Activated CD8-positive, alpha-beta memory T cell treated with anti-CD3 and anti-CD28 coated beads, Interleukin-2, amount 10 ng/mL, durations not matched to agents 7 days and 5 days (primary cell): ENCODE measurements at regions not wholly inside any gene's neighbourhood (a gene's known extent, or its start where the extent isn't known, plus 50 kb on each side); places are given as distances from the start of the nearest gene placed in this dataset.
A peak's percentile ranks its signal among the peaks of the same experiment; 100 is the strongest.

ENCODE experiments used
- ATAC-seq: fragments of 150-1000 bp; cut with Tn5 transposase; one replicate; pipeline ENCODE4 v1.10.0; 2021; ENCODE audit warnings: moderate library complexity
- CTCF ChIA-PET: fragments of 350-600 bp; sonication (Branson Sonifier 250); formaldehyde crosslinking; loops from one replicate; lab custom pipeline; 2021; ENCODE audit warnings: antibody characterized with exemption; lab: Charles Lee
- DNase-seq: peaks from one replicate; pipeline ENCODE4 v3.0.0-alpha.2; 2020
- H3K27ac Mint-ChIP-seq: one replicate; pipeline ENCODE4 v1.8.0; 2021; ENCODE audit warnings: mild to moderate bottlenecking, mixed read lengths
- H3K27me3 Mint-ChIP-seq: one replicate; pipeline ENCODE4 v1.8.0; 2021; ENCODE audit warnings: mixed read lengths
- H3K36me3 Mint-ChIP-seq: one replicate; pipeline ENCODE4 v1.8.0; 2021; ENCODE audit warnings: mild to moderate bottlenecking, mixed read lengths
- H3K4me1 Mint-ChIP-seq: one replicate; pipeline ENCODE4 v1.8.0; 2021; ENCODE audit warnings: mixed read lengths
- H3K4me3 Mint-ChIP-seq: one replicate; pipeline ENCODE4 v1.8.0; 2021; ENCODE audit warnings: mild to moderate bottlenecking, moderate library complexity, mixed read lengths
- H3K9me3 Mint-ChIP-seq: one replicate; pipeline ENCODE4 v1.8.0; 2022; ENCODE audit warnings: low read depth, mixed read lengths

DNA sequence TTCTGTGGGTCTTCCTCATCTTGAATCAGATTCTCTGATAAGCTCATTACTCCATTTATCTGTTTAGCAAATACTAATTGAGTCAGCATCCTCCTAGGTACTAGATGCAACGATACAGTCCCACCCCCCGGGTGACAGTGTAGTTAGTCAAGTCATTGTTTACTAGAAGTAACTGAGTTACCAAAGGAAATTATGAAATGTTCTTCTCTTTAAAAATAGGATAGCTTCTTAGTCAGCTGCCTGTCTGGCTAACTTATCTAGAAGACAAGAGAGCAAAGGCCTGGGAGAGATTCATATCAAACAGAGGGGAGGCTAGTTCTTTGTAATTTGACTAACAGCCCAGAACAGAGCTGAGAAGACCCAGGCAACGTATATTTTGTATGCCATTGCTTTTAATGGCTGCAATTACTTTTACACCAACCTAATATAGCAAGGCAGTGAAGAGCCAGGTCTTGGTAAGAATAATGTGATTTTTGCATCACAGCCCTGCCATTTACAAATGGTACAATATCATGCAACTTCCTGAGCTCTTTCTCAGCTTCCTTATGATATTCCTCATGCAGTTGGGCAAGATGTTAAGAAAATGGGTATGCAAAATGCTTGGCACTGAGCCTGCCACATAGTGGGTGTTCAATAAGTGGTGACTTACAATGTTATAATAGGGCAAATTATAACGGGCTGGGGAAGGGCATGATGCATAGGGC lies 149.9 kb downstream of the CHIC2 start:
- H3K4me3 Mint-ChIP-seq = no peak overlapping the region
- no peak for DNase-seq
- no peaks in the 10 kb centered on the region for H3K36me3 Mint-ChIP-seq

DNA sequence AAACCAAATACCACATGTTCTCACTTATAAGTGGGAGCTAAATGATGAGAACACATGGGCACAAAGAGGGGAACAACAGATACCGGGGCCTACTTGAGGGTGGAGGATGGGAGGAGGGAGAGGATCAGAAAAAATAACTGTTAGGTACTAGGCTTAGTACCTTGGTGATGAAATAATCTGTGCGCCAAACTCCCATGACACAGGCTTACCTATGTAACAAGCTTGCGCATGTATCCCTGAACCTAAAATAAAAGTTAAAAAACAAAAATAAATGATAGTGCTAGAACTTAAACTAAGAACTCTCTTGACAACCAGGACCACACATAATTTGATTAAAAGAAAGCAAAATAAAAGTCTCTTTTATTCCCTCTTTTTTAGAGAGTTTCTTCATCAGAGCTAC lies 150.6 kb downstream of the CHIC2 start:
- CTCF ChIA-PET = interaction anchor here (0.7 to 1.5 kb wide), 3 partner anchors 16 to 865 kb away, joined by 3 to 5 read pairs (median 4); no protein-coding TSS in a partner anchor

More for the DNA sequence above, 149.9 kb downstream of the CHIC2 start:
- Mint-ChIP-seq H3K27me3 (peaks cover 21% of the 10 kb centered on the region), H3K4me1 (no peaks in the 10 kb centered on the region), H3K9me3 (no peaks in the 10 kb centered on the region), H3K27ac (no peak overlapping the region)
- ATAC-seq = no peak
- CTCF ChIA-PET = interaction anchor here (0.7 to 1.5 kb wide), 3 partner anchors 15 to 865 kb away, joined by 3 to 5 read pairs (median 4); no protein-coding TSS in a partner anchor

GRCh38 chr4:53912766-53913497 lies 151.5 kb downstream of the CHIC2 start:
- H3K9me3 Mint-ChIP-seq = no peaks in the 10 kb centered on the region
- DNase-seq (no peak), ATAC-seq (no peak)
- no peak overlapping the region for H3K27ac Mint-ChIP-seq
- H3K4me1 Mint-ChIP-seq = peaks cover 7% of the 10 kb centered on the region
- no peaks in the 10 kb centered on the region for H3K36me3 Mint-ChIP-seq
- CTCF ChIA-PET = interaction anchor here (0.5 to 2.3 kb wide), 5 partner anchors 17 to 462 kb away, joined by 3 to 13 read pairs (median 5); no protein-coding TSS in a partner anchor
- peaks cover 27% of the 10 kb centered on the region for H3K27me3 Mint-ChIP-seq
- H3K4me3 Mint-ChIP-seq = no peak overlapping the region

More for the DNA sequence above, 150.6 kb downstream of the CHIC2 start:
- ATAC-seq = no peak
- Mint-ChIP-seq H3K4me3 (no peak overlapping the region), H3K36me3 (no peaks in the 10 kb centered on the region), H3K27me3 (peaks cover 19% of the 10 kb centered on the region), H3K27ac (no peak overlapping the region), H3K4me1 (peaks cover 1% of the 10 kb centered on the region), H3K9me3 (no peaks in the 10 kb centered on the region)
- DNase-seq = no peak

GRCh38 chr4:53908661-53909078 lies 155.7 kb downstream of the CHIC2 start:
- ATAC-seq (peak; percentile 55), DNase-seq (no peak)
- CTCF ChIA-PET = interaction anchor here (0.9 to 6.7 kb wide), 8 partner anchors 17 to 325 kb away, joined by 4 to 74 read pairs (median 6); no protein-coding TSS in a partner anchor
- Mint-ChIP-seq H3K4me1 (peaks cover 11% of the 10 kb centered on the region), H3K36me3 (no peaks in the 10 kb centered on the region), H3K27ac (no peak overlapping the region), H3K27me3 (peaks cover 61% of the 10 kb centered on the region), H3K4me3 (no peak overlapping the region), H3K9me3 (no peaks in the 10 kb centered on the region)

GRCh38 chr4:53907772-53908171 lies 156.6 kb downstream of the CHIC2 start:
- no peak overlapping the region for H3K4me3 Mint-ChIP-seq
- H3K4me1 Mint-ChIP-seq = peaks cover 11% of the 10 kb centered on the region
- CTCF ChIA-PET = interaction anchor here (0.9 to 6.7 kb wide), 7 partner anchors 18 to 326 kb away, joined by 3 to 74 read pairs (median 6); no protein-coding TSS in a partner anchor
- no peak for DNase-seq
- ATAC-seq = no peak
- H3K36me3 Mint-ChIP-seq = no peaks in the 10 kb centered on the region
- H3K9me3 Mint-ChIP-seq = no peaks in the 10 kb centered on the region
- H3K27ac Mint-ChIP-seq = no peak overlapping the region
- peaks cover 61% of the 10 kb centered on the region for H3K27me3 Mint-ChIP-seq

DNA sequence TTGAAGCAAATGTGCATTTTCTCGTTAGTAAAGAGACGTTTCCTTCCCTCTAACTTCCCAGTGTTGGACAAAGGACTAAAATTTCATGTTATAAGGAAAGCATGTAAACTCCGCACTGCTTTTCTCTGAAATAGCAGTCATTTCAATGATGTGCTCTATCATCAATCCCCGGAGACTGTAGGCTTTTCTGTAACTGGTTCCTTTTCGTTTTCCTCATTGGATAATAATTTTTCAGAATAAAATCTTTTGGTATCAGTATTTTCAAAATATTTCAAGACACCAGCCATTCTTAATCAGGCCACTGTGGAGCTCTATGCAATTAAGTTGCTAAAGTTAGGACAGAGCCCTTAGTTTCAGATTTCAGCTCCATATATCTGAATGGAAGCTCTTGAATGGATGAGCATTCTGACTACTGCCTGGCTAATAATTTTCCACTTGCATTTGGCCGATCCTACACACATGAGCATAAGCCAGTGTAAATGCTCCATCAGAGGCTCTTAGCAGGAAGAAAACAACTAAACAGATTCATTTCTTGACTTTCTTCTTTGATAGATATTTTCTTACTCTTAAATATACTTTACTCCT lies 157.7 kb downstream of the CHIC2 start:
- no peak overlapping the region for H3K4me3 Mint-ChIP-seq
- H3K36me3 Mint-ChIP-seq = no peaks in the 10 kb centered on the region

DNA sequence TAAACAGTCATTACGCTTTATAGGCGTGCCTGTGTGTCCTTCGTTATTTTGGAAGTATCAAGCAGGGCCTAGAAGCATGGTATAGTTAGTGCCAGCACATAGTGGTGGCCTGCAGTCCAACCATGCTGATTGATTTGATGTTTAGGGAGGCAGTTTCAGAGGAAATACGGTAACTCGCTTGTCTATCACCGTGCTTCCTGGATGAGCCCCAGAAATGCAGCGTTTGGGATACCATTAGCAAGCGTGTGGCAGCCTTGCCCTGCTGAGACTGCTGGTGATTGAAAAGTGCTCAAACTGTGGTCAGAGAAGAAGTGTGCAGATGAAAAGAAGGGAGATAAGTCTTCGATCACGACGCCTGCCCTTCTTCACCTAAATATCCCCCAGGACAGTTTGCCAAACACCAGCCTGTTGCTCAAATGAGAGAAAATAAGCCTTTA lies 158.4 kb downstream of the CHIC2 start:
- Mint-ChIP-seq H3K27me3 (peaks cover 58% of the 10 kb centered on the region), H3K9me3 (no peaks in the 10 kb centered on the region), H3K36me3 (no peaks in the 10 kb centered on the region), H3K27ac (no peak overlapping the region), H3K4me1 (peaks cover 11% of the 10 kb centered on the region), H3K4me3 (peak overlapping the region; percentile 67)
- DNase-seq = no peak
- CTCF ChIA-PET = interaction anchor here (1.6 to 6.7 kb wide), 2 partner anchors 322 to 328 kb away, joined by 4 to 74 read pairs; no protein-coding TSS in a partner anchor
- peak; percentile 49 for ATAC-seq

More for the DNA sequence above, 157.7 kb downstream of the CHIC2 start:
- Mint-ChIP-seq H3K9me3 (no peaks in the 10 kb centered on the region), H3K4me1 (peaks cover 11% of the 10 kb centered on the region), H3K27ac (no peak overlapping the region), H3K27me3 (peaks cover 59% of the 10 kb centered on the region)
- CTCF ChIA-PET = interaction anchor here (6.7 kb wide), 1 partner anchor 327 kb away, joined by 74 read pairs; no protein-coding TSS in a partner anchor
- DNase-seq (no peak), ATAC-seq (no peak)

GRCh38 chr4:53905276-53905940 lies 159.0 kb downstream of the CHIC2 start:
- H3K4me1 Mint-ChIP-seq = peaks cover 11% of the 10 kb centered on the region
- no peaks in the 10 kb centered on the region for H3K9me3 Mint-ChIP-seq
- no peak overlapping the region for H3K27ac Mint-ChIP-seq
- DNase-seq (no peak), ATAC-seq (no peak)
- CTCF ChIA-PET = interaction anchor here (1.2 to 6.7 kb wide), 3 partner anchors 321 to 328 kb away, joined by 3 to 74 read pairs (median 4); no protein-coding TSS in a partner anchor
- H3K36me3 Mint-ChIP-seq = no peaks in the 10 kb centered on the region
- H3K4me3 Mint-ChIP-seq = no peak overlapping the region
- H3K27me3 Mint-ChIP-seq = peaks cover 55% of the 10 kb centered on the region

- no peak for DNase-seq
- ATAC-seq = no peak
- CTCF ChIA-PET = interaction anchor here (0.8 kb wide), 1 partner anchor 331 kb away, joined by 3 read pairs; no protein-coding TSS in a partner anchor
- H3K36me3 Mint-ChIP-seq = no peaks in the 10 kb centered on the region
- peaks cover 3% of the 10 kb centered on the region for H3K4me1 Mint-ChIP-seq
- no peak overlapping the region for H3K27ac Mint-ChIP-seq
- peaks cover 44% of the 10 kb centered on the region for H3K27me3 Mint-ChIP-seq
- H3K4me3 Mint-ChIP-seq = no peak overlapping the region
- H3K9me3 Mint-ChIP-seq = no peaks in the 10 kb centered on the region
Measured at GRCh38 chr4:53902786-53903185, 161.6 kb downstream of the CHIC2 start.

DNA sequence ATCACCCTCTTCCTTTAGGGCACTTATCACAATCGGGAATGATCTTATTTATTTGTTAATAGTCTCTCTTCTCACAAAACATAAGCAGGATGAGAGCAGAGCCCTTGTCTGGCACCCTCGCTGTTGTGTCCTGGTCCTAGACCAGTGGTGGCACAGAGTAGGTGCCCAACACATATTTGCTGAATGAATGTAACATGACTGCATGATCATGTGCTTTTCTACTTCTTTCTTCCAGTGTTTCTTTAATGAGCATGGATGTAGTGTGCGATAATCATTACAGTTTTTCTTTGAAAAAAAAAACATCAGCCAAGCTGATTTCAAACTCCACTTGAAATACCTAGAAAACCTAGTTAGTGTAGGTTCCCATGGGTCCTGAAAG lies 164.1 kb downstream of the CHIC2 start:
- ATAC-seq = no peak

GRCh38 chr4:53899586-53900270 lies 164.7 kb downstream of the CHIC2 start:
- no peak for DNase-seq
- Mint-ChIP-seq H3K4me1 (no peaks in the 10 kb centered on the region), H3K4me3 (no peak overlapping the region), H3K9me3 (no peaks in the 10 kb centered on the region), H3K27me3 (peaks cover 17% of the 10 kb centered on the region), H3K27ac (no peak overlapping the region), H3K36me3 (no peaks in the 10 kb centered on the region)
- ATAC-seq = no peak
- CTCF ChIA-PET = no interaction called here

More for the DNA sequence above, 164.1 kb downstream of the CHIC2 start:
- Mint-ChIP-seq H3K4me3 (no peak overlapping the region), H3K27me3 (peaks cover 22% of the 10 kb centered on the region), H3K9me3 (no peaks in the 10 kb centered on the region), H3K36me3 (no peaks in the 10 kb centered on the region), H3K4me1 (no peaks in the 10 kb centered on the region), H3K27ac (no peak overlapping the region)
- CTCF ChIA-PET = no interaction called here
- DNase-seq = no peak

- H3K4me1 Mint-ChIP-seq = no peaks in the 10 kb centered on the region
- H3K36me3 Mint-ChIP-seq = no peaks in the 10 kb centered on the region
- CTCF ChIA-PET = no interaction called here
- H3K4me3 Mint-ChIP-seq = no peak overlapping the region
- ATAC-seq (no peak), DNase-seq (no peak)
- H3K27me3 Mint-ChIP-seq = peaks cover 7% of the 10 kb centered on the region
- H3K27ac Mint-ChIP-seq = no peak overlapping the region
- no peaks in the 10 kb centered on the region for H3K9me3 Mint-ChIP-seq
Measured at GRCh38 chr4:53895137-53895536, 169.3 kb downstream of the CHIC2 start.
